Keratinocyte (primary cell): ENCODE measurements at regions not wholly inside any gene's neighbourhood (a gene's known extent, or its start where the extent isn't known, plus 50 kb on each side); places are given as distances from the start of the nearest gene placed in this dataset.

Source experiments
- DNase-seq: peaks from one replicate; pipeline ENCODE4 v3.0.0-alpha.2; 2011; ENCODE audit warnings: low read depth, missing footprints, low spot score
- FAIRE-seq: peaks from 2 replicates; lab custom pipeline; 2011; peaks lifted over from hg19 to GRCh38; lab: Jason Lieb, UNC
- H2AFZ ChIP-seq: 2 replicates; pipeline ENCODE4 v1.6.0; 2012; ENCODE audit warnings: low read length, control low read depth, inconsistent platforms; ENCODE audit not compliant: control insufficient read depth
- H3K27ac ChIP-seq: 2 replicates; pipeline ENCODE4 v1.5.1; 2011; ENCODE audit warnings: low read length; ENCODE audit not compliant: control insufficient read depth, insufficient read depth
- H3K27me3 ChIP-seq: 3 replicates; pipeline ENCODE4 v1.6.0; 2011; ENCODE audit warnings: low read length; ENCODE audit not compliant: control insufficient read depth, insufficient read depth; ENCODE audit errors: extremely low read depth
- H3K36me3 ChIP-seq, 2 experiments: 2 replicates in 1 of 2; 3 replicates in 1 of 2; pipeline ENCODE4 v1.5.1; 2011; ENCODE audit warnings: low read length in 2 of 2, mild to moderate bottlenecking in 1 of 2; ENCODE audit not compliant: control insufficient read depth in 2 of 2, insufficient read depth in 2 of 2; ENCODE audit errors: extremely low read depth in 1 of 2
- H3K4me1 ChIP-seq: 3 replicates; pipeline ENCODE4 v1.5.1; 2011; ENCODE audit warnings: low read length; ENCODE audit not compliant: control insufficient read depth, insufficient read depth; ENCODE audit errors: extremely low read depth
- H3K4me2 ChIP-seq: 3 replicates; pipeline ENCODE4 v1.6.0; 2011; ENCODE audit warnings: low read depth, low read length; ENCODE audit not compliant: control insufficient read depth, insufficient read depth; ENCODE audit errors: extremely low read depth
- H3K4me3 ChIP-seq, 3 experiments: fragments of 200-600 bp in 1 of 3; sonication (generic) in 1 of 3; 2 replicates in 2 of 3; 3 replicates in 1 of 3; pipeline ENCODE4 v1.5.1; 2011 to 2016; ENCODE audit warnings: low read length in 3 of 3, mild to moderate bottlenecking in 3 of 3, control low read depth in 2 of 3, inconsistent platforms in 1 of 3, low read depth in 1 of 3, mixed read lengths in 1 of 3, mixed run types in 1 of 3, moderate library complexity in 1 of 3; ENCODE audit not compliant: control insufficient read depth in 2 of 3, insufficient read depth in 2 of 3; ENCODE audit errors: extremely low read depth in 1 of 3
- H3K79me2 ChIP-seq: 2 replicates; pipeline ENCODE4 v1.6.0; 2012; ENCODE audit warnings: low read length; ENCODE audit not compliant: control insufficient read depth, insufficient read depth
- H3K9ac ChIP-seq: 3 replicates; pipeline ENCODE4 v1.6.0; 2011; ENCODE audit warnings: low read length; ENCODE audit not compliant: control insufficient read depth, insufficient read depth; ENCODE audit errors: extremely low read depth
- H3K9me1 ChIP-seq: 3 replicates; pipeline ENCODE4 v1.6.0; 2011; ENCODE audit warnings: low read length; ENCODE audit not compliant: control insufficient read depth, insufficient read depth; ENCODE audit errors: extremely low read depth
- H3K9me3 ChIP-seq: 2 replicates; pipeline ENCODE4 v1.5.1; 2012; ENCODE audit warnings: low read depth, low read length; ENCODE audit not compliant: control insufficient read depth
- H4K20me1 ChIP-seq: 3 replicates; pipeline ENCODE4 v1.6.0; 2011; ENCODE audit warnings: low read length; ENCODE audit not compliant: control insufficient read depth, insufficient read depth; ENCODE audit errors: extremely low read depth
- EZH2 ChIP-seq: IDR thresholded peaks from one replicate; pipeline ENCODE4 v1.6.1; 2012; ENCODE audit warnings: inconsistent platforms, mild to moderate bottlenecking, low read length, moderate library complexity
- dilution Hi-C: fragments of 300-500 bp; cut with MboI; formaldehyde crosslinking; loops from one replicate; pipeline ENCODE4 v1.7.0; 2020; ENCODE audit warnings: low sequenced_read_pairs; ENCODE audit not compliant: extremely low pct_ligation_motif_present
- TF ChIP-seq, protein P1 (sequence below), 3 experiments: IDR thresholded peaks in 1 of 3; conservative IDR thresholded peaks in 1 of 3; optimal IDR thresholded peaks in 1 of 3; 2 replicates in 2 of 3; 3 replicates in 1 of 3; pipeline versions ENCODE3 to v1.5.1; 2011; ENCODE audit warnings: low read length in 3 of 3, mild to moderate bottlenecking in 3 of 3, moderate library complexity in 2 of 3, control low read depth in 1 of 3, inconsistent platforms in 1 of 3; ENCODE audit not compliant: insufficient read depth in 2 of 3; ENCODE audit errors: extremely low read depth in 1 of 3

DNA sequence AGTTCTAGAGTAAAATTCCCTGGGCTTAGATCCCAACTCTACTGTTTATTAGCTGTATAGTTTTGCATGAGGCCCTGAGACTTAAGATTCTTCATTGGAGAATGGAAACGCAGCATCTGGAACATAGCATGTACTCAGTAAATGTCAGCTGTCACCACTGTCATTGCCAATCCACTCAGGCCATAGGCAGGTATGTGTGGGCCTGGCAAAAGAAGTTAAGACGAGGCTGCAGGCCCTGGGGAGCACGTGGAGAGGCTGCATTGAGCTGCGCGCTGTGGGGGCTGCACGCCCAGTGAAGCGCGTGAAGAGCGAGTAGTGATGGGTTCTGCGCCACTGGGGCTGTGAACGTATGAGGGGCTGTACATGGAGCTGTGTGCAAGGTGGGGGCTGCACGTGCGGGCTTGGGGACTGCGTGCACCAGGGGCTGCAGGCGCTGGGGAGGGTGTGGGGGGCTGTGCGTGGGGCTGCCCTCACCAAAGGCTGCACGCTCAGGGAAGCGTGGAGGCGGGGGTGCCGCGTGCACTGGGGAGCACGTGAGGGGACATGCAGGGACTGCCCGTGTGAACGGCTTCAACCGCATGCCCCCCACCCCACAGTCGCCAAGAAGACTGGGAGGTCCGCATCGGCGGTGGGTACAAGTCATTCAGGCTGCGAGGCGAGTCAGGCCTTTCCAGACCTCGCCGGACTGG, 85.5 kb downstream of the PRR15 start:
- H3K9ac ChIP-seq: no peak overlapping the region
- H3K27ac ChIP-seq: no peak overlapping the region
- dilution Hi-C loops: no loop called here
- FAIRE-seq (no peak), DNase-seq (no peak)
- H3K9me1 ChIP-seq: no peaks in the 10 kb centered on the region
- H3K36me3 ChIP-seq: no peaks in the 10 kb centered on the region
- H3K9me3 ChIP-seq: no peaks in the 10 kb centered on the region
- no peaks in the 10 kb centered on the region for H3K79me2 ChIP-seq
- H3K4me1 ChIP-seq: no peaks in the 10 kb centered on the region
- no peaks in the 10 kb centered on the region for H4K20me1 ChIP-seq
- TF ChIP-seq, protein P1, sequence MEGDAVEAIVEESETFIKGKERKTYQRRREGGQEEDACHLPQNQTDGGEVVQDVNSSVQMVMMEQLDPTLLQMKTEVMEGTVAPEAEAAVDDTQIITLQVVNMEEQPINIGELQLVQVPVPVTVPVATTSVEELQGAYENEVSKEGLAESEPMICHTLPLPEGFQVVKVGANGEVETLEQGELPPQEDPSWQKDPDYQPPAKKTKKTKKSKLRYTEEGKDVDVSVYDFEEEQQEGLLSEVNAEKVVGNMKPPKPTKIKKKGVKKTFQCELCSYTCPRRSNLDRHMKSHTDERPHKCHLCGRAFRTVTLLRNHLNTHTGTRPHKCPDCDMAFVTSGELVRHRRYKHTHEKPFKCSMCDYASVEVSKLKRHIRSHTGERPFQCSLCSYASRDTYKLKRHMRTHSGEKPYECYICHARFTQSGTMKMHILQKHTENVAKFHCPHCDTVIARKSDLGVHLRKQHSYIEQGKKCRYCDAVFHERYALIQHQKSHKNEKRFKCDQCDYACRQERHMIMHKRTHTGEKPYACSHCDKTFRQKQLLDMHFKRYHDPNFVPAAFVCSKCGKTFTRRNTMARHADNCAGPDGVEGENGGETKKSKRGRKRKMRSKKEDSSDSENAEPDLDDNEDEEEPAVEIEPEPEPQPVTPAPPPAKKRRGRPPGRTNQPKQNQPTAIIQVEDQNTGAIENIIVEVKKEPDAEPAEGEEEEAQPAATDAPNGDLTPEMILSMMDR (optimal IDR thresholded peaks at IDR 0.05 in 1 of 3, IDR thresholded peaks at IDR 0.05 in 1 of 3, conservative IDR thresholded peaks at IDR 0.05 in 1 of 3; ENCODE audit: extremely low read depth in 1 of 3, insufficient read depth in 2 of 3, low read length in 3 of 3): no peak
- no peak for TF ChIP-seq EZH2
- H3K27me3 ChIP-seq: no peaks in the 10 kb centered on the region
- H3K4me2 ChIP-seq: no peak overlapping the region
- no peak overlapping the region for H2AFZ ChIP-seq
- no peak overlapping the region for H3K4me3 ChIP-seq

DNA sequence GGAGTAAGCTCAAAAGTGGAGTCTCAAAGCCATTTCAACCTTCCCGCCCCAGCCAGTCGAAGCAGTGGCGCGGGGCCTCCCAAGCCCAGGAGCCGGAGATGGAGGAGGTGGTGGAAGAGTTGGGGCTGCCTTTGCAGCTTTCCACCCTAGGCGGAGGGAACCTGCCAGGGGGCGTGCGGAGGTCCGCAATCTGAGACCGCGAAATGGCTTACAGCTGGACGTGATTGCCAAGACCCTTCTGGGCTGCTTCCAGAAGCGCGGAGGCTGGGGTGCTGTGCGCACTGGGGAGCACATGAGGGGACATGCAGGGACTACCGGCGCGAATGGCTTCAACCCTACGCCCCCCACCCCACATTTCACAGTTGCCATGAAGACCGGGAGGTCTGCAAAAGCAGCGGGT, 86.2 kb downstream of the PRR15 start:
- no peaks in the 10 kb centered on the region for H3K4me1 ChIP-seq
- TF ChIP-seq, protein P1 (optimal IDR thresholded peaks at IDR 0.05 in 1 of 3, IDR thresholded peaks at IDR 0.05 in 1 of 3, conservative IDR thresholded peaks at IDR 0.05 in 1 of 3; ENCODE audit: extremely low read depth in 1 of 3, insufficient read depth in 2 of 3, low read length in 3 of 3): no peak
- TF ChIP-seq EZH2: no peak
- no peak for FAIRE-seq
- H3K27me3 ChIP-seq: no peaks in the 10 kb centered on the region
- no peak overlapping the region for H3K27ac ChIP-seq
- no peaks in the 10 kb centered on the region for H3K9me3 ChIP-seq
- no peak for DNase-seq
- no peak overlapping the region for H2AFZ ChIP-seq
- dilution Hi-C loops: no loop called here
- H3K79me2 ChIP-seq: no peaks in the 10 kb centered on the region
- H3K9me1 ChIP-seq: no peaks in the 10 kb centered on the region
- no peak overlapping the region for H3K4me2 ChIP-seq
- H3K4me3 ChIP-seq: no peak overlapping the region
- H3K9ac ChIP-seq: no peak overlapping the region
- H3K36me3 ChIP-seq: no peaks in the 10 kb centered on the region
- H4K20me1 ChIP-seq: no peaks in the 10 kb centered on the region
